Aorta (tissue), 5 donors: ENCODE measurements at regions not wholly inside any gene's neighbourhood (a gene's known extent, or its start where the extent isn't known, plus 50 kb on each side); places are given as distances from the start of the nearest gene placed in this dataset.
"Not testable (repeated sequence)": the region's sequence is repeated elsewhere in the genome, so short reads cannot be mapped to it uniquely, and the experiment has no call there.

ENCODE experiments used
- ATAC-seq: fragments of 200-7000 bp; cut with Tn5 transposase; one replicate; pipeline ENCODE4 v1.9.1; 2022; ENCODE audit warnings: moderate library complexity; ENCODE audit not compliant: low FRiP score
- DNase-seq, 2 donors: peaks; one replicate each; pipeline ENCODE4 v3.0.0-alpha.2; 2020
- H3K27ac ChIP-seq, 2 donors: one replicate each; pipeline ENCODE4 v1.5.1; 2013; ENCODE audit warnings: low read length in 2 of 2, mild to moderate bottlenecking in 2 of 2, moderate library complexity in 2 of 2, control low read depth in 1 of 2, inconsistent platforms in 1 of 2, low read depth in 1 of 2
- H3K27me3 ChIP-seq, 2 donors: one replicate each; pipeline ENCODE4 v1.6.1; 2013; ENCODE audit warnings: control low read depth in 1 of 2, low read length in 1 of 2, mild to moderate bottlenecking in 1 of 2, moderate library complexity in 1 of 2; ENCODE audit not compliant: insufficient read depth in 2 of 2, control insufficient read depth in 1 of 2
- H3K36me3 ChIP-seq, 2 donors: one replicate each; pipeline ENCODE4 v1.6.1; 2013; ENCODE audit warnings: control low read depth in 1 of 2, low read length in 1 of 2, mild to moderate bottlenecking in 1 of 2; ENCODE audit not compliant: insufficient read depth in 2 of 2, control insufficient read depth in 1 of 2
- H3K4me1 ChIP-seq, 2 donors: one replicate each; pipeline ENCODE4 v1.6.1; 2013; ENCODE audit warnings: low read length in 2 of 2, control low read depth in 1 of 2, mild to moderate bottlenecking in 1 of 2, moderate library complexity in 1 of 2; ENCODE audit not compliant: insufficient read depth in 2 of 2, control insufficient read depth in 1 of 2
- H3K4me3 ChIP-seq, 2 donors: one replicate each; pipeline ENCODE4 v1.5.1; 2013; ENCODE audit warnings: low read length in 2 of 2, control low read depth in 1 of 2, mild to moderate bottlenecking in 1 of 2
- H3K9me3 ChIP-seq: one replicate; pipeline ENCODE4 v1.6.1; 2013; ENCODE audit warnings: mild to moderate bottlenecking, low read length; ENCODE audit not compliant: control insufficient read depth
- WGBS, 2 donors: extraction: QIAGEN DNeasy Blood & Tissue Kit; methylation state at CpG; one replicate each; pipeline ENCODE4 v1.1.7; 2013; 5-methylcytosine and 5-hydroxymethylcytosine counted together
- intact Hi-C, 2 donors: fragments of 100-400 bp; cut with DNase I; formaldehyde crosslinking; loops; one replicate each; pipeline versions ENCODE4 v1.14.2 to v1.15.0; 2022
- donor health status: healthy with polysubstance abuse.
- donor health status: Bipolar disorder and iron deficiency.
- donor health status: DM: no; HTN: no; CAD: no.
- donor health status: DM: no; HTN: no; CAD: no.
- donor health status: DM: yes; HTN: yes; CAD: no.

DNA sequence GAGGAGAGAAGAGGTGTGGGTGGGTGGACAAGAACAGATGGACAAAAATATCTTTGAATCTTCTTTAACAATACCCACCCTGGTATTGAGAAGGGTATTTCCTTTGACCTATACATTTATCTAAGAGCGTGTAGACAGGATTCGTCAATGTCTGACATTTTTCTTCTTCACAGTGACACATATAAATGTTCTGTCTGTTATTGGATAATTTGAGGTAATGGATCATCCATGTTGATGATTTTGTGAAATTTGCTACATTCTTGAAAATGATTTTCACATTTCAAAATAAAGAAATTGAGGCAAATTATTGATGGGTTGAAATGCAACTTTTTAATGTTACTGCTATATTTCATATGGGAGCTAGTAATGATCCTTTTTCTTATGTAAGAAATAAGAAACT lies 770.7 kb upstream of the EPHA7 start:
- 79 to 84% methylated on average over 2 of the region's 2 CpGs for WGBS, 2 donors
- Histone ChIP-seq H3K27me3 (no peaks in the 10 kb centered on the region), H3K4me1 (no peaks in the 10 kb centered on the region), H3K9me3 (no peaks in the 10 kb centered on the region), H3K36me3 (no peaks in the 10 kb centered on the region), H3K27ac (no peak overlapping the region), H3K4me3 (no peak overlapping the region)
- ATAC-seq (no peak), DNase-seq (no peak)
- intact Hi-C loops, result no loop called here

DNA sequence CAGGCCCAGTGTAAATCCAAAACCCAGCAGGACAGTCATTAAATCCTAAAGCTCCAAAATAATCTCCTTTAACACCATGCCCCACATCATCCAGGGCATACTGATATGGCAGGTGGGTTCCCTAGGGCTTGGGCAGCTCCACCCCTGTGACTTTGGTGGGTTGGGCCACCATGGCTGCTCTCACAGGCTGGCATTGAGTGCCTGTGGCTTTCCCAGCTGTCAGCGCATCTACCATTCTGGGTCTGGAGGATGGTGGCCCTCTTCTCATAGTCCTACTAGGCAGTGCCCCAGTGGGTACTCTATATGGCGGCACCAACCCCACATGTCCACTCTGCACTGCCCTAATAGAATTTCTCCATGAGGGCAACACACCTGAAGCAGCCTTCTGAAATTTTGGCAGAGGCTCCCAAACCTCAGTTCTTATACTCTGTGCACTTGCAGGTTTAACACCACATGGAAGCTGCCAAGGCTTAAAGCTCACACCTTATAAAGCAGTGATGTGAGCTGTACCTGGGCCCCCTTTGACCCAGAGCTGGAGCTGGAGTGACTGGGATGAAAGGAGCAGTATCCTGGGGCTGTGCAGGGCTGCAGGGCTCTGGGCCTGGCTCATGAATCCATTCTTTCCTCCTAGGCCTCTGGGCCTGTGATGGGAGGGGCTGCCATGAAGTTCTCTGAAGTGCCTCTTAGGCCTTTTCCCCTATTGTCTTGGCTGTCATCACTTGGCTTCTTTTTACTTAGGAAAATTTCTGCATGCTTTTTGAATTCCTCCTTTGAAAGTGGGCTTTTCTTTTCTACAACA lies 765.5 kb upstream of the EPHA7 start:
- Histone ChIP-seq H3K36me3 (no peaks in the 10 kb centered on the region), H3K27ac (no peak overlapping the region), H3K9me3 (no peaks in the 10 kb centered on the region), H3K4me1 (no peaks in the 10 kb centered on the region), H3K4me3 (no peak overlapping the region), H3K27me3 (no peaks in the 10 kb centered on the region)
- DNase-seq (no peak), ATAC-seq (peak; percentile 15)
- intact Hi-C loops, result no loop called here
- WGBS, 2 donors, result 95 to 97% methylated on average over 2 of the region's 2 CpGs

DNA sequence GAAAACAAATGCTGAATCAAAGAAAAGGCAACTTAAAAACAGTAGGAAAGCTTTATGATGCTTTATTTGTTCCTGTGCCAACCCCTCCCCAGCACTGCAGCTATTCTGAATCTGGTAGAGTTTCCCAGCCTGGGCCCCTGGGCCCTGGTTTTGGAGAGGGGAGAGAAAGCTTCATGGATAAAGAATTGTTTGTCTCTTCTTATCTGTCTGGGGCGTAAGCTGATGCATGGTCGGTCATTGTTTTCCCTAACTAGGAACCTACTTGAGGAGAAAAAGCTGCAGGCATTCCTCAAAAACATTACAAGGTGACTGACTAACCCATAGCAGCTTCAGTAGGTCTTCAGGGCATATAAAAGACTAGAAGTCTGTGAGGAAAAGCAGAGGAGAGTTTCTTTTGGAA lies 758.1 kb upstream of the EPHA7 start:
- no peak for ATAC-seq

DNA sequence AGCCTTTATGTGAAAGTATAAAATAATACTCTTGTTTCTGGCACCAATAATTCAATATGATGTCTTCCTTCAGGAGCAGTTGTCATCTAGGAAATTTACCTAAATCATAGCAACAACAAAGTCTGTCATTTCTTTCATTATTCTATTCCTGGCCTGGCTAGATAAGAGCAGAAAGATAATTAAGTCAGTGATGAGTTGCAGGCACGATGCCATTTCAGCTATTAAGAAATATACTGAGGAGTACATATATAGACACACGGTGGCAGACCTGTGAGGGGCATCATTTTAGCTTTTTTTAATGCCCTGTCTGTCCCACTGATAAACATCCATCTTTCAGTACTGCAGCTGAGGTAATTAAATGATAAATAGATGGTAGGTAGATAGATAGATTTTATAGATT lies 756.1 kb upstream of the EPHA7 start:
- ATAC-seq, result no peak
- Histone ChIP-seq H3K4me3 (no peak overlapping the region), H3K27ac (no peak overlapping the region), H3K4me1 (no peaks in the 10 kb centered on the region), H3K9me3 (no peaks in the 10 kb centered on the region), H3K36me3 (no peaks in the 10 kb centered on the region), H3K27me3 (no peaks in the 10 kb centered on the region)
- 51 to 68% methylated on average over 2 of the region's 2 CpGs for WGBS, 2 donors
- no peak for DNase-seq
- intact Hi-C loops, result no loop called here

More for the DNA sequence above, 758.1 kb upstream of the EPHA7 start:
- Histone ChIP-seq H3K4me3 (no peak overlapping the region), H3K9me3 (no peaks in the 10 kb centered on the region), H3K36me3 (no peaks in the 10 kb centered on the region), H3K27me3 (no peaks in the 10 kb centered on the region), H3K27ac (no peak overlapping the region), H3K4me1 (no peaks in the 10 kb centered on the region)
- WGBS, 2 donors, result 16 to 20% methylated on average over 2 of the region's 2 CpGs
- intact Hi-C loops, result no loop called here
- no peak for DNase-seq

DNA sequence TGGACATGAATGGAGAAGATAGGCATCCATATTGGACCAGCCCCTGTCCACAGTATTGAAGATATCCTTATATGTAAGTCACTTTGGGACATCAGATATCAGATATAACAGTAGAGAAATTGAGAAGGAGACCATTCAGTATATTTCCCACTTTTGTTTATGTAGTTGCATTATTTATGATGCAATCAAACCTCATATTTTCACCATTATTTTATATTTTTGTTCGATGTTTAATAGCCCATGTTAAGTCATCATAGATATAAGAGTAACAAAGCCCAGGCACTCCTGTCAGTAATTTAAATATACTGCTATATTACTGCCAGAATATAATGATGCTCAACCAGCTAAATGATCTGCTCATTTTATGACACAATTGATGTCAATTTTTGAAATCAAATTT lies 744.5 kb upstream of the EPHA7 start:
- WGBS, 2 donors, result 80 to 81% methylated on average over 1 of the region's 1 CpG
- ATAC-seq (no peak), DNase-seq (no peak)
- Histone ChIP-seq H3K9me3 (no peaks in the 10 kb centered on the region), H3K4me1 (peaks cover 0 to 1% of the 10 kb centered on the region in 2 donors), H3K4me3 (no peak overlapping the region), H3K27ac (no peak overlapping the region), H3K27me3 (no peaks in the 10 kb centered on the region), H3K36me3 (no peaks in the 10 kb centered on the region)
- intact Hi-C loops, result no loop called here

DNA sequence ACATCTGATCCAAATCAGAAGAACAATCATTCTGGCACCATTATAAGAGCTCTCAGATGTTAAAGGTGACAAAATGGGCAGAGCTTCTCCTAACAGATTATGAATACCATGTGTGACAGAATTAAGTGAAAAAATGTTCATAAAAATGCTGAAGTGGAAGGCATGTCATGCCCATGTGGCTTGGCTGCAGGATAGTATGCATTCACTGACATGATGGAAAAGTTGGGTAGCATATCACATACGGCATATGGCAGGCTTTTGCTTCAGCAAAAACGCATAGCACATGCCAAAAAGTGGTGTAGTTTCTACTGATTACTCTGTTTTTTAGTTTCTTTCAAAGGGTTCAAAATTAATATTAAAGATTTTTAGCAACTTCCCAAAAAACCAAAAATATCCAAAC lies 731.5 kb upstream of the EPHA7 start:
- Histone ChIP-seq H3K36me3 (no peaks in the 10 kb centered on the region), H3K27ac (no peak overlapping the region), H3K9me3 (no peaks in the 10 kb centered on the region), H3K4me1 (no peaks in the 10 kb centered on the region), H3K4me3 (no peak overlapping the region), H3K27me3 (no peaks in the 10 kb centered on the region)
- WGBS, 2 donors, result 76 to 80% methylated on average over 2 of the region's 2 CpGs
- DNase-seq (no peak), ATAC-seq (no peak)
- intact Hi-C loops, result no loop called here

DNA sequence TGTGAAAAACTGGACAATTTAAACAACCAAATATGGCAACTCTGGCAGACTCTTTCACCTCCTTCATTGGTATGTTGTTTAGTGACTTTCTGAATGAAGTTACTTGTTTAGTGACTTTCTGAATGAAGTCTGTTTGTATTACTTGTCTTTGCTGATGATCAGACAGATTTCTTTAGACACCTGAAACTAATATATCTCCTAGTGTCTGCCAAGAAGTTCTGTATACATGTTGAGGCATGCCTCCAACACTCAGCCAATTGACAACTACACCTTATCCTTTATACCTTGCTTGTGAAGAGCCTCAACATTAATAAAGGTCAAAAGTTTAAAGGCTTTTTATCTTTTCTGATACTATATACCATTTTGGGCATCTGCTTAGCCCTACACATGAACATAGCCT lies 725.4 kb upstream of the EPHA7 start:
- ATAC-seq, result no peak
- no peak overlapping the region for H3K27ac ChIP-seq
- H3K9me3 ChIP-seq, result no peaks in the 10 kb centered on the region
- no peak overlapping the region for H3K4me3 ChIP-seq
- no peaks in the 10 kb centered on the region for H3K36me3 ChIP-seq
- intact Hi-C loops, result no loop called here
- H3K27me3 ChIP-seq, result no peaks in the 10 kb centered on the region
- no peaks in the 10 kb centered on the region for H3K4me1 ChIP-seq
- DNase-seq, result no peak

DNA sequence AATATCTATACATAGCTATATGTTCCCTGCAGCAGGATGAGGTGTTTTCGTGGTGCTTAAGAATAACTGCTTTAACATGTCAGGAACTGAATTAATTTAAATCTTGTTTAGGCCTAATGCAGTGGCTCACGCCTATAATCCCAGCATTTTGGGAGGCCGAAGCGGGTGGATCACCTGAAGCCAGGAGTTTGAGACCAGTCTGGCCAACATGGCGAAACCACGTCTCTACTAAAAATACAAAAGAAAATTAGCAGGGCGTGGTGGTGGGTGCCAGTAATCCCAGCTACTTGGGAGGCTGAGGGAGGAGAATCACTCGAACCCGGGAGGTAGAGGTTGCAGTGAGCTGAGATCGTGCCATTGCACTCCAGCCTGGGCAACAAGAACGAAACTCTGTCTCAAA lies 717.8 kb upstream of the EPHA7 start:
- H3K27ac ChIP-seq, H3K27me3 ChIP-seq, ATAC-seq, H3K4me1 ChIP-seq, intact Hi-C loops, DNase-seq, H3K36me3 ChIP-seq, H3K4me3 ChIP-seq, H3K9me3 ChIP-seq: not testable (repeated sequence)
- 92 to 96% methylated on average over 11 of the region's 11 CpGs for WGBS, 2 donors

DNA sequence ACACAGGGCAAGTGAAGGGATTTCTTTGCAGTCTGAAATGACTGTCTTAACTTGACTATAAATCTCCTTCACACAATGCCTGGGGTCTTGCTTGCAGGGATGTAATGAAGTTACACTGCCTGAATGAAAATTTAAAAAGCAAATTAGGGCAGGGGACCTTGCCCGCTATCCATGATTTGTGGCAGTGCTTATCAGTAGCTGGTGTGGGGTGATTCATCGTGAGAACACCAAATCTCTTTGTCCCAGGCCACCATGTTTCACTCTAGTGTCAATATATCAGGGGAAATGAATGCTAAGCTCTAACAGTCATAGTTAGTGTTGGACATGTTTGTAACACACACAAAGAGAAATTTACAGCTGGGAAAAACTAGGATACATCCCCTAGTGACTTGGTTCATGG lies 713.7 kb upstream of the EPHA7 start:
- Histone ChIP-seq H3K27ac (no peak overlapping the region), H3K9me3 (no peaks in the 10 kb centered on the region), H3K4me3 (no peak overlapping the region), H3K36me3 (no peaks in the 10 kb centered on the region), H3K27me3 (no peaks in the 10 kb centered on the region), H3K4me1 (no peaks in the 10 kb centered on the region)
- ATAC-seq (no peak), DNase-seq (no peak)
- WGBS, 2 donors, result 36 to 46% methylated on average over 2 of the region's 2 CpGs
- intact Hi-C loops, result no loop called here
